ENCODE measurements at regions not wholly inside any gene's neighbourhood (a gene's known extent, or its start where the extent isn't known, plus 50 kb on each side); places are given as distances from the start of the nearest gene placed in this dataset.

GRCh38 chr7:142380069-142380468 is 122.2 kb upstream of the PRSS58 start:
- H3K27ac ChIP-seq, result no peak overlapping the region
- intact Hi-C loops (cut with DNase I), result no loop called here
- H3K4me3 ChIP-seq, result no peak overlapping the region
- DNase-seq (ENCODE audit: extremely low spot score in 2 of 2), result no peak
- no peaks in the 10 kb centered on the region for H3K9me3 ChIP-seq
- no peak for TF ChIP-seq POLR2AphosphoS5 (IDR thresholded peaks at IDR 0.05; ENCODE audit: insufficient read depth in 1 of 2, low read depth in 1 of 2)
- TF ChIP-seq, protein P1, sequence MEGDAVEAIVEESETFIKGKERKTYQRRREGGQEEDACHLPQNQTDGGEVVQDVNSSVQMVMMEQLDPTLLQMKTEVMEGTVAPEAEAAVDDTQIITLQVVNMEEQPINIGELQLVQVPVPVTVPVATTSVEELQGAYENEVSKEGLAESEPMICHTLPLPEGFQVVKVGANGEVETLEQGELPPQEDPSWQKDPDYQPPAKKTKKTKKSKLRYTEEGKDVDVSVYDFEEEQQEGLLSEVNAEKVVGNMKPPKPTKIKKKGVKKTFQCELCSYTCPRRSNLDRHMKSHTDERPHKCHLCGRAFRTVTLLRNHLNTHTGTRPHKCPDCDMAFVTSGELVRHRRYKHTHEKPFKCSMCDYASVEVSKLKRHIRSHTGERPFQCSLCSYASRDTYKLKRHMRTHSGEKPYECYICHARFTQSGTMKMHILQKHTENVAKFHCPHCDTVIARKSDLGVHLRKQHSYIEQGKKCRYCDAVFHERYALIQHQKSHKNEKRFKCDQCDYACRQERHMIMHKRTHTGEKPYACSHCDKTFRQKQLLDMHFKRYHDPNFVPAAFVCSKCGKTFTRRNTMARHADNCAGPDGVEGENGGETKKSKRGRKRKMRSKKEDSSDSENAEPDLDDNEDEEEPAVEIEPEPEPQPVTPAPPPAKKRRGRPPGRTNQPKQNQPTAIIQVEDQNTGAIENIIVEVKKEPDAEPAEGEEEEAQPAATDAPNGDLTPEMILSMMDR (IDR thresholded peaks at IDR 0.05), result no peak
- TF ChIP-seq POLR2A (IDR thresholded peaks at IDR 0.05), result no peak
- H3K4me1 ChIP-seq, result no peaks in the 10 kb centered on the region
- H3K36me3 ChIP-seq, result no peaks in the 10 kb centered on the region
- H3K27me3 ChIP-seq, result no peaks in the 10 kb centered on the region

DNA sequence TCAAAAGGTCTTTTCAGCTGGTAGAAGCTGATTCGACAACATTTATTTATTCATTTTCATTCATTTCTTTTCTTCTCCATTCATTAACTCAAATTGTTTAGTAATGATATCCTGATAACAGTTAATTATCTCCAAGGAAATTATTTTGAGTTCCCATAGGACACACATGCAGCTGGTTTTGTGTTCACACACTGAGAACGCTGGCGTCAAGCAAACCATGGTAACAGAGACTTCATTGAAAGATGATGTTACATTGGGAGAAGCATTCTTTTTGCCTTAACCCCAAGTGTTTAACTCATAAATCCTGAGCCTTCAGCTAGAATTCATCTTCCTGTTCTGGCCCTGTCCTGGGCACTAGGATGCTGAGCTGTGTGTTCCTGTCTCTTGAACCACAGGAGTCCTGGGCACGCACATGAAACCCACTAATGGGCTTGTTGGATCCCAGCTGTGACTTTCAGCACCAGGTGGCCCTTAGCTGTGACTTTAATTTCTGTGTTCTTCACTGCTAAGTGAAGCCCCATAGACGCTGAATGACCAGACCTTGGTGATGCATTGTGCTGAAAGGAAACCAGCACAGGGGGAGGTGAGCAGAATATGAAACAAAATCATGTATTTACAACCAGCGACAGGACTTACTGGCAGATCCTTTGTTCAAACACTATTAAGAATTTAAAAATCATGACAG is 121.5 kb upstream of the PRSS58 start:
- intact Hi-C loops (cut with DNase I), result no loop called here
- H3K27ac ChIP-seq, result no peak overlapping the region
- no peak overlapping the region for H3K4me3 ChIP-seq
- no peaks in the 10 kb centered on the region for H3K27me3 ChIP-seq
- no peaks in the 10 kb centered on the region for H3K36me3 ChIP-seq
- no peak for TF ChIP-seq POLR2A (IDR thresholded peaks at IDR 0.05)
- TF ChIP-seq, protein P1 (IDR thresholded peaks at IDR 0.05), result no peak
- no peak for TF ChIP-seq POLR2AphosphoS5 (IDR thresholded peaks at IDR 0.05; ENCODE audit: insufficient read depth in 1 of 2, low read depth in 1 of 2)
- no peaks in the 10 kb centered on the region for H3K4me1 ChIP-seq
- no peak for DNase-seq (ENCODE audit: extremely low spot score in 2 of 2)
- H3K9me3 ChIP-seq, result no peaks in the 10 kb centered on the region

DNA sequence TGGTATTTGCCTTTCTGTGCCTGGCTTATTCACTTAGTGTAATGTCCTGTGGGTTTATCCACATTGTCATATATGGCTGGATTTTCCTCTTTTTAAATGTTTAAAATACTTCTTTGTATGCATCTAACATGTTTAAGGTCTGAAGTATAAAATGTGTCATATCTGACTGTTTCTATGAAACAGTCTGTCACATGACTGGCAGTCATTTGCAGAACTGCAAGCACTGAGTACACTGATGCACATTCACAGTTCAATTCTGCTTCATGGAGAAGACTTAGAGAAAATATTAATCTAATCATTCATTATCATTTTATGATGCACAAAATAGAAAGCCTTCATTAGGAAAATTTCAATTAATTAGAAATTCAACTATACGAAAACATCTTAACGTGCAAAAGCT is 119.7 kb upstream of the PRSS58 start:
- Histone ChIP-seq H3K27ac (no peak overlapping the region), H3K4me3 (no peak overlapping the region), H3K9me3 (no peaks in the 10 kb centered on the region), H3K27me3 (no peaks in the 10 kb centered on the region), H3K4me1 (no peaks in the 10 kb centered on the region), H3K36me3 (no peaks in the 10 kb centered on the region)
- no peak for DNase-seq (ENCODE audit: extremely low spot score in 2 of 2)
- intact Hi-C loops (cut with DNase I), result no loop called here
- no peak for TF ChIP-seq POLR2AphosphoS5 (IDR thresholded peaks at IDR 0.05; ENCODE audit: insufficient read depth in 1 of 2, low read depth in 1 of 2)

GRCh38 chr7:142376356-142376997 is 118.6 kb upstream of the PRSS58 start:
- no peak for DNase-seq (ENCODE audit: extremely low spot score in 2 of 2)
- intact Hi-C loops (cut with DNase I), result no loop called here
- no peak overlapping the region for H3K4me3 ChIP-seq
- H3K36me3 ChIP-seq, result no peaks in the 10 kb centered on the region
- H3K4me1 ChIP-seq, result no peaks in the 10 kb centered on the region
- no peak overlapping the region for H3K27ac ChIP-seq
- TF ChIP-seq POLR2AphosphoS5 (IDR thresholded peaks at IDR 0.05; ENCODE audit: insufficient read depth in 1 of 2, low read depth in 1 of 2) (no peak), POLR2A (IDR thresholded peaks at IDR 0.05) (no peak)
- TF ChIP-seq, protein P1 (IDR thresholded peaks at IDR 0.05), result no peak
- no peaks in the 10 kb centered on the region for H3K27me3 ChIP-seq
- no peaks in the 10 kb centered on the region for H3K9me3 ChIP-seq

DNA sequence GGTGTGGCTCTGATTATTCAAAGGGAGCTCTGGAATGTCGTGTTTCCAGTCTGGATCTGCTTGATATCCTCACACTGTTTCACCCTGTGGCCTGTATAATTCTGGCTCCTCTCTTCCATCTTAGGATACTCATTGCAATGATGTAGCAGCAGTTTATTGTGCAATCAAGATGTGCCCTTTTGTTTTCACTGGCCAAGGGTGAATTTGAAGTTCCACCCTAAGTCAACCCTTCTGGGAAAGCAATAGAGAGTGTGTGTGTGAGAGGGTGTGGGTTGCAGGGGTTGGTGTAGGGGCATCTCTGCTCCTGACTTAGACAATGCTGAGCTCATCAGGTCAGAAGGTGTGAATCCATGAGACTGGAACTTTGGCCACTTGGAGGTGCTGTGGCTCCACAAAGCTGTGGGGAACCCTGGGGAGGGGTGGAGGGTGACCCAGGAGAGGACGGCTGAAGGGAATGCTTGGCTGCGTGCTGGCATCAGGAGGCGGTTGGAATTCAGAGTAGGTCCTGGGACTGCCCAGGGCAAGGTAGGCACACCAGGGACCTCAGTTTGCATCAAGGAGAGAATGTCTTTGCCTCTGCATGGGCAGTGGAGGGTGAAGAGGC is 118.0 kb upstream of the PRSS58 start:
- Histone ChIP-seq H3K4me3 (no peak overlapping the region), H3K27me3 (no peaks in the 10 kb centered on the region), H3K36me3 (no peaks in the 10 kb centered on the region), H3K4me1 (no peaks in the 10 kb centered on the region), H3K27ac (no peak overlapping the region), H3K9me3 (no peaks in the 10 kb centered on the region)
- intact Hi-C loops (cut with DNase I), result no loop called here
- no peak for DNase-seq (ENCODE audit: extremely low spot score in 2 of 2)
- no peak for TF ChIP-seq POLR2A (IDR thresholded peaks at IDR 0.05)
- TF ChIP-seq POLR2AphosphoS5 (IDR thresholded peaks at IDR 0.05; ENCODE audit: insufficient read depth in 1 of 2, low read depth in 1 of 2), result no peak
- TF ChIP-seq, protein P1 (IDR thresholded peaks at IDR 0.05), result no peak

Data from vagina (tissue), 2 donors.